HUDEP-2 (cell line): ENCODE measurements at regions not wholly inside any gene's neighbourhood (a gene's known extent, or its start where the extent isn't known, plus 50 kb on each side); places are given as distances from the start of the nearest gene placed in this dataset.

Source experiments
- DNase-seq, 76 experiments: peaks; one replicate each; lab custom pipeline; 2025; ENCODE audit not compliant: unreplicated experiment in 76 of 76; lab: John Stamatoyannopoulos, UW

DNA sequence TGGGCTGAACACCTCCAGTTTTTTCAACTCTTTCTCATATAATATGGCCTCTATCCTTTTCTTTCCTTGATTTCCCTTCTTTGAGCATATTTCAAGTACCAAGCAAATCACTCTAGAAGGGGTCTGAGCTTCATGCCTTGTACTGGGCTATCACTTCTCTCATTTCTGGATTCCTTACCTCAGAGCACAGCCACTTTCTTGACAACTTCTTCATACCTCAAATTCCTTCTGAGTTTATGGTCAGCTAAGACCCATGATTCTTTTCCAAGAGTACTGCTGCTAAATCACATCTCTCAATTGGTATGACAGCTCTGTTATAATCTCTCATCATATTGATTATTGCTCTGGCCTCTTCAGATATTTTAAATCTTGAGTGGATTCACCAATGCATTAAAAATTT, 224.8 kb upstream of the ZBED5 start:
- DNase-seq = no peak

DNA sequence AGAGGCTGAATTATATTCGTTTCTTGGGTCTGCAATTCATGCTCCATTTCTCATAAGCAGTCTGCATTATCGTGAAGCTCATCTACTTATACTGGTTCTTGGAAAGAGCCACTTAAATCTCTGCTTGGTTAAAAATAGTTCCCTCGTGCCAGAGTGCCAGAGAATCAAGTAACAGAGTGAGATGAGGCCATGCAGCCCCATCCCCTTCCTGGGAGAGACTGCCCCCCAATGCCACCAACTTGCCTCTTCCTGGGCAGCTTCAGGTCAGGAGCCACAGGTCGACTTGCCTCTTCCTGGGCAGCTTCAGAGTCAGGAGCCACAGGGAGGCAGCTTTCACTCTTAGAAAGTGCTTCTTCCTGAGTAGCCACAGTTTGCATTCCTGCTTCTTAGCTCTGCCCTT, 223.9 kb upstream of the ZBED5 start:
- no peak for DNase-seq

DNA sequence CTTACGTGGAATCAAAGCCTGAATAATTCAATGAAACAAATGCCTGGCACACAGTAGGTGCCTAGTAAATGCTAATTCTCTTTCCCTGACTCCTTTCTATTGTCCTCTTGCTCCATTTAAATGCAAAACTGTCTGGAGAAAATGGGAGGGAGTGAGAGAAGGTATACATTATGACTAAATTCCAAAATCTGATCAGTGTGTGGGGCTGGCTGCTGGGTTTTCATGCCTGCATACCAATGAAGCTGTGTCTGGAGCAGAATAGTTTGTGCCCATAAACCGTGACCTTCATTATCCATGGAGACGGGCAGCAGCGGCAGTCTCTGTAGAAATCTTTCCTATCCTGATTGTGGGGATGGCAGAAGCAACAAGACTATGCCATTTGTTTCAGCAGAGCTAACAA, 223.4 kb upstream of the ZBED5 start:
- no peak for DNase-seq

DNA sequence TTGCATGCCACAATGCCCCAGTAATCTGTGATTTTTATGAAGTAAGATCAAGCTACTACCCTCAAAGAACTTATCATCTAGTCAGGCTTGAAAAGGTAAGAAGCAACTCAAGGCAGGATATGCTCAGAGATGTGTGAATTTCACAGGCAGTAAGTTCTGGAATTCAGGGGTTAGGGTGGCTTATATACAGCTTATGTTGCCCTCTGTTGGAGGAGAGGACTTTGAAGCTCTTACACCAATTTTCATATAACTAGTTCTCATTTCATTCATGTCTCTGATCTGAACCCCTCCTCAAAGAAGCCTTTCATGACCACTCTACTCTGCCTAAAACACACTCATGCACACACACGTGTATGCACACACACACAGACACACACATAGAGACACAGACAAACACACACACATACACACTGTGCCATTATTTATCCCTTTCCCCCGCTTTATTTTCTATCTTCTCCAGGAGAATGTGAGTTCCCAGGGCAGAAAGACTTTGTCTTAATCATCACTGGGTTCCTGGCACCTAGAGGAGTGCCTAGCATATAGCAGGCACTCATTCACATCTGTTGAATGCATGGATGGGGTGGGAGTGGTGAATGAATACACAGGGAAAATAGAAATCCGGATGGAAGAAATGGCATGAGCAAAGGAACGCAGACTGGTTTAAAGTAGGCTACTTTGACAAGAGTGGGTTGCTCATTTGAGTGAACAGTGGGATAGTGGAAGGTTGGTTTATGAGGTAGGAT, 220.7 kb upstream of the ZBED5 start:
- DNase-seq = no peak

DNA sequence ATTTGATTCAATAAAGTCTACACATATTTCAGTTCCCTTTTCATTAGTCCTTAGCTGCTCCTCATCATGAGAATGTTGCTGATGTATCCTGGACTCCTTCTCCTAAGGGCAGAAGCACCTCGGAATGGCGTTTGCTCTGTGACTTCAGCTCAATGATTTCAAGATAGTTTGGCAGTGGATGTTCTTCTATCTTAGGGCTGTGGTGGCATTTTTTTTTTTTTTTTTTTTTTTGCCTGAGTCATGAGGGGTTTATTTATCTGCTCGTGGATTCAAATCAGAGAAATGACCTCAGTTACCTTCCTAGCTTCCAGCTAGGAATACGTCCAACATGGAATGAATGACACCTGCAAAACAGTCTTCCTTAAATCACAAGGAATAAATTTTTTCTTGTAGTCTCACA, 220.0 kb upstream of the ZBED5 start:
- no peak for DNase-seq

DNA sequence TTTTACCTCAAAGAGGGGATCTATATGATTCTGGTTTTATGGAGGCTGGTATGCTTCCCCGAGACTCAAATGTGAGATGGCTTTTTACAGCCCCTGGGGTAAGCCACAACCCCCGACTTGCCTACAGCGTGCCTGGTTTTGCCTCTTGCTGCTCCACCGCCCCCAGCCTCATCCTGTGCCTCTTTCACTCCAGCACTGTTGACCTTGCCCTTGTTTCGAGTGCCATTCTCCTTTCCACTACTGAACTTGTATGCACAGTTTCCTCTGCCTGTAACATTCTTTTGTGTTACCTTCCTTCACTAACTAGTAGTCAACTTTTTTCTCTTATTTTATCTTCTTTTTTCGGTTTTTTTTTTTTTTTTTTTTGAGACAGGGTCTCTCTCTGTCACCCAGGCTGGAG, 219.0 kb upstream of the ZBED5 start:
- no peak for DNase-seq

DNA sequence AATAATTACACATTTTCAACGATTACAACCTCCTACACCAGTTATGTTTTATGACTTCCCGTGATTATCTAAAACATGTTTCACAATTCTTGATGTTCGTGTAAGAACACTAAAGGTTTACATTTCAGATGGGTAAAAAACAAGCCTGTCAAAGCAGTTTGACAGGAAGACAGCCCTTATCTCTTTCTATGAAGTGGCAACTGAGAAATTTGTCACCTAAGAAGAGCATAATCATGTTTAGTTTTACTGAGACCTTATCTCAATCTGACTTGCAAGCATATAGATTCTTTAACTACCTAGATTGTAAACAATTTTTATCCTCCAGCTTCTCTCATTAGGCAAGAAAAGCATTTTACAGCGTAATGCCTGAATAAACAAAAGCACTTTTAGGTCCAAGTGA, 218.4 kb upstream of the ZBED5 start:
- DNase-seq = no peak

DNA sequence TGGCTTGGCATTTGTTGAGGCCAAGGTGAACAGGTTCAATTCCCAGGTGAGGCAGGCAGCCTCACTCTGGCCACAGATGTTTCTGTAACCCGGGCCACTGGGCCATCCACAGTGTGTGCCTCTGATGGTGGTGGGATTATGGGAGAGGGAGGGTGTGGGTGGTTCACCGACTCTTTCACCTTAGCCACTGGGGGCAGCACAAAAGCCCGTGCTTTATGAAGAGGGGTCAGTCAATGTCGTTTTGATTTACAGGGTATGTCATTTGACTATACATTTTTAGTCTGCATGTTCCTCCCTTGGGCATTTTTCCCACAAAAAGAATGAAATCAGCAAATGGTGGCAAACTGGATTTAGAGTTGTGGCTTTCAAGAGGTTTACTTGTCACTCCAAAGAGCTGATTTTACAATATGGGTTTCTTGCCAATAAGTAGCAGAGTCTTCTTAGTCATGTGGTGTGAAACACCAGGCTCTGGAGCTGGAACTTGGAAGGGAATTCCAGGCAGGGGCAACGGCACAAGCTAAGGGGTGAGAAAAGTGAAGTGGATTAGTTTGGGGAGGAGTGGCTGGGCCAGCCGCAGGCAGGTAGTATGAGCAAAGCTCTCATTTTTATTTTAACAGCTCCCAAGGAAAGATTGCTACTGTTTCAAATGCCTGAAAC, 217.8 kb upstream of the ZBED5 start:
- DNase-seq = no peak

DNA sequence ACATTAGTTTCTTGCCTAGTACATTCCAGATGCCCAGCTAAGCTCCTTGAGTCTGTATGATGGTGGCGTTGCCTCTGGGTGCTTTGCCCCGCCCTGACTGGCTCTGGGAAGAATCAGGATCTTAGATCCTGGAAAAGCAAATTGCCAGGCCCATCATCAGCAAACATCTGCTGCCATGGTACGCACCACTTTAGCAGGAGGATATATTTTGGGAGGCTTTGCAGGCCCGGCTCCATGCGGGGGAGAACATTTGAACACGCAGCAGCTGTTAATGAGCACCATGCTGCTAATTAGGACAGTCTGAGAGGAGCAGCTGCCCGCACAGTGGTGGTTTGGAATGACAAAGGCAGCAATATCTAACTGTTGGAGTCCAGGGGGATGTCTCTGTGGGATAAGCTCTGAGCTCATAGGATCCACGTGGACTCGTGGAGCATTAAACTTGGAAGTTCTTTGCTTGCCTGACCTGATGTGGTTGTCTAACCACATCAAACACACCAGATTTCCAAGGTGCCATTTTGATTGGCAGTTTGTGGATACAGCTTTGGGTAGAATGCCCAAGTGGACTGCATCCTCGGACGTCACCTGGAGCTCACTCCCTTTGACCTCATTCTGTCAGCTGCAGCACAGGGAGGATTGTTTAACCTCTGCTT, 217.0 kb upstream of the ZBED5 start:
- DNase-seq = no peak

DNA sequence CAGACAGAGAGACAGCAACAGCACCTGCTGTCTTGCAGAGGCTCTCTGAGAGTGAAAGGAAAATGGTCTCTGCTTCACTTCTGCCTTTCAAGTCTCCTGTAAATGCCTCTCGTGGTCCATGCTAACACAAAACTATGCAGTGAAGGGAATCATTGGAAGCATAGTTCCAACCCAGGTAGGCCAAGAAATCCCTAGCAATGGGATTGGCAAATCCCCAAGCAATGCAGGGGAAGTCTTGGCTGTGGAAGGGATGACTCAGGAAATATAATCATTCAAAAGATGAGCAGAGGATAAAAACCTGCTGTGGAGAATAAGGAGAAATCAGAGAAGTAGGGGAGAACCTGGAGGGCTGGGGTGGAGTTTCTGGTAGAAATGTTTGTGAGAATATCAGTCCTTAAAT, 216.1 kb upstream of the ZBED5 start:
- no peak for DNase-seq

DNA sequence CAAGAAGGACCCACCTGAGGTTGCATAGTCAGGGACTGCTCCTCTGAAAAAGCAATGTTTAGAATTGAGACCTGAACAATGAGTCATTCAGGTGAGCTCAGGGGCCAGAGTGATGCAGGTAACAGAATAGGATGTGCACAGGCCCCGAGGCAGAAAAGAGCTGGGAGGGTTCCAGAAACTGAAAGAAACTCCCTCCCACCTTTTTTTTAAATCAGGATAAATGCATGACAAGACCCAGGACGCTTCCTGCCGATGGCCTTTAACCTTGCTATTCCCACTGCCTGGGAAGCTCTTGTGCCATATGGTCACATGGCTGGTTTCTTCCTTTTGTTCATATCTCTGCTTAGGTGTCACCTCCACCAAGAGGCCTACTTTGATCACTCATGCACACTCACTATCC, 214.2 kb upstream of the ZBED5 start:
- DNase-seq = no peak

DNA sequence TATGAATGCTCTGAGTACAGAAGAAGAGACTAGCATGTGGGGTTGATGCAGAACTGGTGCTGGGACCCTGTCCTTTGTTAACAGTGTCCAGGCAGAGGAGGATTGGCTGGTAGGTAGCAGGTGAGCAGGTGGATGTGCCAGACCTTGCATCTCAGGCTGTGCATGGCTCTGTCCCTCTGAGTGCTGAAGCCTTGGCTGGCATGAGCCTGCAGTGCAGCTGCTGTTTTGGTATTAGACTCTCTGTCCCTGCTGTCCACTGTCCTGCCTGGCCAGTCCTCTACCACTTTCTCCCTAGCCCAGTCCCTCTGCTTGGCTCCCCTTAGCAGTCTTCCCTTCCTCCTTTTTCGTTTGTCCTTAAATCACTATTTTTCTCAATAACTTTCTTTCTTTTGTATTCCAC, 213.6 kb upstream of the ZBED5 start:
- no peak for DNase-seq

DNA sequence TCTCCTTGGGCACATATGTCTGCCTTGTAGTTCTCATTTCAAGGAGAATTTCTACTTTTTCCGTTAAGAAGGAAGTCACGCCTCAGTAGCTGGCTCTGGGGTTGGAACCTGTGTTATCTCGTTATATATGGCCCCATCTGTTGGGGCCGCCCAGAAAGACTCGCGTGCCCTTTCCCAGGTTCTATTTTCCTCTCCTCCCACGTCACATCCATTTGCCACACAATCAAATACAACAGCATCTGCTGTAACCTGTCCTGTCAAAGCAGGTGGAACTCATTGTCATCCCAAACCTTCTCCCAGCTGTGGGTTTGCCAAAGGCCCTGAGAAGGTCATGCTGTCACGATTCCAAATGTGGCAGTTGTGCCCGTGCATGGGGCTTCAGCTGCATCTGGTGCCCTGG, 213.1 kb upstream of the ZBED5 start:
- DNase-seq = peak in 4 of 76 experiments; percentile 1 to 9 (median 2)

DNA sequence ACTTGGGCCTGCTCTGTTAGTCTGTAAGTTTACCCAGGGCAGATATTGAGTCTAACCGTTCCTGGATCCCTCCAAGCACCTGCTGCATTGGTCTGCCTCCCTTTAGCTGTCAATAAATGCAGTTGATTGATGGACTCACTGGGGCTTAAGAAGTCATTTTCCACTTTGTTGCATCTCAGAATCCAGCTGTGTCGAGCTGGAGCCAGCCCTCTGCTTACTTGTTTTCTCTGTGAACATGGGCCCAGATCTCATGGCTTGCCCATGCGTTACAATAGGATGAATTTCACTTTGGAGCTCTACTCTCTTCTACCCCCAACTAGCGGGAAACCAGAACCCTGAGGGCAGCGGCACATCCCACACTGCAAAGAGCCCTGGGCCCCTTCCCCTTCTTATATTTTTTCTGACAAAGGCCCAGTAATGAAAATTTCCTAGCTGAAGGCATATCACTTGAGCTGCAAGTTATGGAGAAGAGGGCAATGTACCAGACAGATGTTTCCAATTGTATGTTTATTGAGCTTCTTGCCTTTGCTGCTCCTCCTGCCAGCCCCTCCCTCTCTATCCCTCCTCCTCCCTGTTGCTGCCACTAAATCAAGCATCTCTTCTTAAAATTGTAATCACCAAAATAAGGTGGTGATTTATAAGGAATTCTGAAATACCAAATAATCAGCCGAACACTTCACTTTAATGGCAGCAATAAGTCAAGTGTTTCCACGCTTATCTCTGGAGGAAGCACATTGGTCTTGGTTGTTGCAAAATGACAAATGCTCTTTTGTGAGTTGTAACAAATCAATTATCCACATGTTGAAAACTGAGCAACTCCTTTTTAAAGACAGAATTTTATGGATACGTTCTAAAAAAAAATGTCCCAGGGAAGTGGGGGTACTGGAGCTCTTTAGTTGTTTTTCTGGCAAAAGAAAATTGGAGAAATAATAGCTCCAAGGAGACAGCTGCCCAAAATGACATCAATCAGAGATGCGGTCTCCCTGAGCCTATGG, 212.3 kb upstream of the ZBED5 start:
- DNase-seq = no peak

DNA sequence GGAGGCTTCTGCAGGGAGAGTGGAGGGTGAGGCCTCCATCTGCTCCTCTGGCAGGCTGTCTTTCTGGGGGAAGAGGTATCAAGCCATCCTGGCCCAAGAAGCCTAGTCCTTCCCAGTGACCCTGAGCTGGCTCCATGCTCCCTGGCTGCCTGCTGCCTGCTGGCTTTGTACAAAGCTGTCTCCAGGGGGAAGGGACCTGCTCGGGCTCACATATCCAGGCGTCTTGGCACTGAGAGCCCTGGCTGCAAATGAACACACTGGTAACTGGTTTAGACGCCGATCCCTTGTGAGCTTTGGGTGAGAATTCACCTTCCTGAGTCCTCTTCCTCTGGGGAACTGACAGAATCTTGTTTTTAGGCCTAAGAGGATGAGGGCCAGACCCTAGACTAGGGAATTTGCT, 210.3 kb upstream of the ZBED5 start:
- no peak for DNase-seq

DNA sequence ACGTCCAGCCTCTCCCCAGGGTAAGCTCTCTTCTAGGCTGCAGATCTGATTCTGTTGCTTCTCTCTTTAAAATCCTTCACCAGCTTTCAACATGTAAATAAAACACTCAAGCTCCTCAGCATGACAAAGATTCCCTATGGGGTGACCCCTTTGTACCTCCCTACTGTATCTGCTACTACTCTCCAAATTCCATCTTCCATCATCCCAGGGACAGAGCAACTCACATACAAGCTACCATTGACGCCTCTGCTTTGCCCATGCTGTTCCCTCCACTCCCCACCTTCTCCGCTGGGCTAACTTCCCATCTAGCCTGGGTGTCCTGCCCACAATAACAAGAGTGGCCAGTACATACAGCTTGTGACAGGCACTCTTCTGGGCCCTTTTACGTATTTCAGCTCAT, 207.5 kb upstream of the ZBED5 start:
- no peak for DNase-seq

DNA sequence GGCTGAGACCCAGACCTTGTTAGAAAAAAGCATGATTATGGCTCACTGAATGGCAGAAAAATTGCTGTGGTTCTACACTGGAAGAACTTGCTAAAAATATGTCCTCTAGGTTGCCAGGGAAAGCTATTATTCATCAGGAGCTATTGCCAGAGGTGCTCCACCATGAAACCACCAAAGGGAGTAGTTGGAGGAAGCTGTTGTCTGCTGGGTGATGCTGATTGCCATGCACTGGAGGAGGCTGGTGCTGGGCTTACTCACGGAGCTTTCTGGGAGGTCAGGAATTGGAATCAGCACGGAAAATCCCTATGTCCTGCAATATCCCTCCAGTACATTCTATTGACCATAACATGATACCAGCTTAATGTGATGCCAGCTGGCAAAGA, 199.6 kb upstream of the ZBED5 start:
- DNase-seq = no peak

DNA sequence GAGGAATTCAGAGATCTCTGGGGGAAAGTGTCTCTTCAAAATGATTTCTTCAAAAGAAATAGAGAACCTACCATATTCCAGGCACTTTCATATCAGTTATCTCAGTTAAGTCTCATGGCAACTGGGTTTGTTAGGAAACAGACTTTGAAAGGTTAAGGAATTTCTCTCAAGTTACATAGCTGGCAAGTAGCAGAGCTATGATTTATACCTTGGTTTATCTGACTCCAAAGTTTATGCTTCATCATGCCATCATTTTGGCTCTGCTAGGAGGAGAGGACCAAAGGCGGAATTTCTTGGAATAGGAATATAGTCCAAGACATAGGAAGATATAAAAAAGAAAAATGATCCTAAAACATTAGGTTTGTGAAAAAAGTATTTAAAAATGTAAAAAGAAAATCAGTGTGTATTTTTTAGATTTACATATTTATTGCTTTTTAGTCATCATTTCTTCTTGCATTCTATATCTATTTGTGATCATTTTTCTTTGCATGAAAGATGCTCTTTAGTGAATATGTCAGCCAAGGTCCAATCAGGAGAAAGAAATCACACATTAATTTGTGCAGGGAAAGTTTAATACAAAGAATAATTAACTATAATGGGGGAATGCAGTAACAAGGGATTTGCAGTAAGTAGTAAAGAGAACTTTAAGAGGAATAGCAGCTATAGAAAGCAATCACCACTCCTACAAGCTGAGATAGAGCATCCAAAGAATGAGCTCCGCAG, 199.1 kb upstream of the ZBED5 start:
- no peak for DNase-seq

DNA sequence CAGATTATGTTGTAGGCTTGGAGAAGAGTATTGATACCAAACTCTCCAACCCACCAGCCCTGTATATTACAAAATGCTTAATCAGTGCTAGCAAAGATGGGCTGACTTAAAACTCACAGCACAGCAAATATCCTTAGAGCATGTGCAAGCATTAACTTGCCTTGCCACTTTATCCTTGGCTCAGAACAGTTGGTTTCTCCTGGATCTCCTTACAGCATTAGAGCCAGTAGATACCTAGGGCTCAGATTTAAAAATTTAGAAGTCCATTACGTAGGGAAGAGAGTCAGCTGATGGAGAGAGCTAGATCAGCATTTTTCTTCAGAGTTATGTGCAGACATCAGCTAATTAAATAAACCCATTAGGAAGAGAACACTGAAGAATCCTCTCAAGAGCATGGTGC, 198.5 kb upstream of the ZBED5 start:
- no peak for DNase-seq

DNA sequence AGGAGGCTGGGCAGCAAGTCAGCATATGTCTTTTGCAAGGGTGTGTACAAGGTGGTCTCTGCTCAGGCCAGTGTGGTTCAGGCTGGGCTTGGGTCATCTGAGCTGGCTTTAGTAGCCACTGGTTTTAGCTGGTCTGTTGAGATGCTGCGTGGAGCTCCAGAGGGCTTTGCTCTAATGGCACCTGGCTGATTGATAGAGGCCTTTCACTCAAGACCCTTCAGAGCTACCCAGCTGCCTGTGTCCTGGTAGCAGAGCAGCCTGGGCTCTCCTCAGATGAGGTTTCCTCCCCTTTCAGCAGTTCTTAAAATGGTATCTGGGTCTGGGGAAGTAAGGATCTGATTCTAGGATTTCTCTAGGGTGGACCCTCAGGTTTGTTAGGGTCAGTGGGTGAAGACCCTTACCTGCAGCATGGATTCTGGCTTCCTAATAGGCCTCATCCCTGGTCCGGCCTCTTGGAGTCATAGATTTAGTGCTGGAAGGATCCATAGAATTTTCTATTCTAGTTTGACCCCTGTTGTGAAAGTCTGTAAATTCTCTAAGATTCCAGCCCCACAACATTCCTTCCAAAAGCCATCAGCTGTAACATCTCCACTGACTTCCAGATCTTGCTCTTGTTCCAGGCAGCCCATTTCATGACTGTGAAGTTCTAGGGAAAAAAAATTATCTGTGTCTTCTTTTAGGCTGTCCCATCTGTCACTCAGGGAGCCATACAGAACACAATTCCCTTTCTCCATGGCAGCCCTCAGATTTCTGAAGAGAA, 190.2 kb upstream of the ZBED5 start:
- no peak for DNase-seq
